HepG2 (cell line): ENCODE measurements at regions not wholly inside any gene's neighbourhood (a gene's known extent, or its start where the extent isn't known, plus 50 kb on each side); places are given as distances from the start of the nearest gene placed in this dataset.

Source experiments
- ATAC-seq: fragments of 200-7000 bp; cut with Tn5 transposase; 3 replicates; pipeline ENCODE4 v1.9.1; 2020; ENCODE audit warnings: mild to moderate bottlenecking, moderate library complexity
- BruUV-seq: library from RNA; stranded (reverse); fragments of 400-500 nt; replicated peaks from 2 replicates; lab custom pipeline; 2021; lab: Mats Ljungman, UMichigan
- CTCF ChIA-PET: fragments of 300-600 bp; formaldehyde crosslinking; extraction: SDS; loops from one replicate; lab custom pipeline; 2021; ENCODE audit warnings: low total read pairs, inconsistent platforms, low intra/inter-chr PET ratio; lab: Yijun Ruan, JAX
- POLR2A ChIA-PET: fragments of 350-600 bp; sonication (Branson Sonifier 250); formaldehyde crosslinking; loops from one replicate; lab custom pipeline; 2020; ENCODE audit warnings: antibody characterized with exemption, inconsistent platforms; lab: Yijun Ruan, JAX
- DNase-seq: peaks from one replicate; pipeline ENCODE4 v3.0.0-alpha.2; 2015; ENCODE audit warnings: low spot score
- FAIRE-seq: peaks from 3 replicates; lab custom pipeline; 2011; peaks lifted over from hg19 to GRCh38; lab: Jason Lieb, UNC
- H2AFZ ChIP-seq: one replicate; pipeline ENCODE4 v1.6.1; 2011; ENCODE audit warnings: low read length, inconsistent platforms
- H3K27ac ChIP-seq: fragments of 300-600 bp; 3 replicates; pipeline ENCODE4 v1.8.0; 2011; ENCODE audit warnings: mixed run types, mild to moderate bottlenecking, mixed read lengths, low read length, inconsistent platforms; ENCODE audit not compliant: insufficient read depth; ENCODE audit errors: extremely low read length
- H3K27me3 ChIP-seq, 2 experiments: fragments of 200-600 bp in 1 of 2; 2 replicates in 1 of 2; 3 replicates in 1 of 2; pipeline versions ENCODE4 v1.6.0 to v1.8.0; 2011; ENCODE audit warnings: low read length in 2 of 2, mild to moderate bottlenecking in 2 of 2, moderate library complexity in 2 of 2, inconsistent platforms in 1 of 2; ENCODE audit not compliant: insufficient read depth in 2 of 2, control insufficient read depth in 1 of 2
- H3K36me3 ChIP-seq, 2 experiments: fragments of 200-600 bp in 1 of 2; replicated peaks in 1 of 2; 2 replicates in 1 of 2; 3 replicates in 1 of 2; pipeline versions ENCODE4 v1.5.1 to v1.8.0; 2011; ENCODE audit warnings: low read length in 2 of 2, inconsistent platforms in 1 of 2; ENCODE audit not compliant: insufficient read depth in 2 of 2, control insufficient read depth in 1 of 2
- H3K4me1 ChIP-seq: 2 replicates; pipeline ENCODE4 v1.5.1; 2012; ENCODE audit warnings: low read length, inconsistent platforms; ENCODE audit not compliant: insufficient read depth
- H3K4me2 ChIP-seq: 2 replicates; pipeline ENCODE4 v1.6.0; 2011; ENCODE audit warnings: low read depth, low read length, inconsistent platforms
- H3K4me3 ChIP-seq, 3 experiments: fragments of 200-600 bp in 1 of 3; sonication (generic), shearing (Covaris generic) in 1 of 3; replicated peaks in 1 of 3; 2 replicates each; pipeline ENCODE4 v1.5.1; 2011 to 2016; ENCODE audit warnings: low read length in 3 of 3, inconsistent platforms in 2 of 3, low read depth in 2 of 3, mild to moderate bottlenecking in 2 of 3, control low read depth in 1 of 3, mixed read lengths in 1 of 3; ENCODE audit not compliant: insufficient read depth in 1 of 3
- H3K79me2 ChIP-seq: one replicate; pipeline ENCODE4 v1.6.1; 2011; ENCODE audit warnings: low read length, inconsistent platforms; ENCODE audit not compliant: insufficient read depth
- H3K9ac ChIP-seq: 2 replicates; pipeline ENCODE4 v1.6.0; 2011; ENCODE audit warnings: mild to moderate bottlenecking, low read depth, low read length, inconsistent platforms; ENCODE audit not compliant: insufficient read depth
- H3K9me3 ChIP-seq: 2 replicates; pipeline ENCODE4 v1.5.1; 2012; ENCODE audit warnings: mild to moderate bottlenecking, low read length
- H4K20me1 ChIP-seq: 2 replicates; pipeline ENCODE4 v1.6.0; 2011; ENCODE audit warnings: inconsistent platforms, mild to moderate bottlenecking, low read length, moderate library complexity; ENCODE audit not compliant: insufficient read depth
- CENPX ChIP-seq: sonication (generic); formaldehyde crosslinking; IDR thresholded peaks from 2 replicates; pipeline ENCODE4 v1.9.0; 2021; ENCODE audit warnings: mild to moderate bottlenecking, missing genetic modification reagents, moderate library complexity
- HNRNPH1 ChIP-seq: fragments of 200-400 bp; formaldehyde crosslinking; optimal IDR thresholded peaks from 2 replicates; pipeline ENCODE3; 2017; ENCODE audit warnings: mild to moderate bottlenecking, low read depth, low read length
- KDM5A ChIP-seq: fragments of 200-600 bp; sonication (generic); IDR thresholded peaks from 2 replicates; pipeline ENCODE4 v1.7.0; 2018; ENCODE audit warnings: antibody characterized with exemption, mild to moderate bottlenecking, low read length, borderline replicate concordance
- MTF2 ChIP-seq: sonication (generic); formaldehyde crosslinking; IDR thresholded peaks from 2 replicates; pipeline ENCODE4 v1.5.0; 2020; ENCODE audit warnings: missing genetic modification reagents, borderline replicate concordance
- MXD4 ChIP-seq: IDR thresholded peaks from 2 replicates; pipeline ENCODE4 v1.6.1; 2016; ENCODE audit warnings: mild to moderate bottlenecking, missing biosample characterization, missing genetic modification reagents
- SRY ChIP-seq: sonication (generic); formaldehyde crosslinking; IDR thresholded peaks from 2 replicates; pipeline ENCODE4 v1.8.0; 2022; ENCODE audit warnings: mild to moderate bottlenecking, missing genetic modification reagents
- SYNCRIP ChIP-seq: fragments of 200-400 bp; formaldehyde crosslinking; IDR thresholded peaks from 2 replicates; pipeline ENCODE4 v1.6.1; 2018; ENCODE audit warnings: mild to moderate bottlenecking, low read depth, low read length; ENCODE audit not compliant: insufficient read depth
- TRIM24 ChIP-seq: sonication (generic); formaldehyde crosslinking; IDR thresholded peaks from 2 replicates; pipeline ENCODE4 v1.8.0; 2022; ENCODE audit warnings: mild to moderate bottlenecking, missing genetic modification reagents
- ZBTB46 ChIP-seq: sonication (generic); formaldehyde crosslinking; IDR thresholded peaks from 2 replicates; pipeline ENCODE4 v1.4.0; 2020; ENCODE audit warnings: mild to moderate bottlenecking, missing genetic modification reagents, borderline replicate concordance
- ZNF788 ChIP-seq: sonication (generic); formaldehyde crosslinking; IDR thresholded peaks from 2 replicates; pipeline ENCODE4 v1.5.0; 2020; ENCODE audit warnings: mild to moderate bottlenecking, missing genetic modification reagents, borderline replicate concordance
- ZSCAN12 ChIP-seq: sonication (generic); formaldehyde crosslinking; IDR thresholded peaks from 2 replicates; pipeline ENCODE4 v1.9.0; 2021; ENCODE audit warnings: mild to moderate bottlenecking, missing genetic modification reagents
- ZSCAN22 ChIP-seq: sonication (generic); formaldehyde crosslinking; IDR thresholded peaks from 2 replicates; pipeline ENCODE4 v1.4.0; 2020; ENCODE audit warnings: mild to moderate bottlenecking, missing genetic modification reagents
- ZZZ3 ChIP-seq: sonication (generic); formaldehyde crosslinking; IDR thresholded peaks from 2 replicates; pipeline ENCODE4 v1.4.0; 2020; ENCODE audit warnings: missing genetic modification reagents, mild to moderate bottlenecking, borderline replicate concordance
- WGBS: methylation state at CpG from one replicate; pipeline ENCODE4 v1.1.6; 2017; ENCODE audit warnings: low lambda C conversion rate; 5-methylcytosine and 5-hydroxymethylcytosine counted together
- in situ Hi-C: cut with HindIII; loops from 2 replicates; pipeline ENCODE4 v1.10.0; 2017; ENCODE audit warnings: low pct_unique_long_range_greater_than_20kb; ENCODE audit not compliant: extremely low pct_ligation_motif_present
- intact Hi-C: fragments of 100-400 bp; cut with micrococcal nuclease; formaldehyde crosslinking; loops from one replicate; pipeline ENCODE4 v1.10.0; 2022; ENCODE audit not compliant: unreplicated experiment

GRCh38 chr5:62030326-62030725, 275.7 kb upstream of the KIF2A start:
- H3K9ac ChIP-seq, result no peak overlapping the region
- H3K9me3 ChIP-seq, result no peaks in the 10 kb centered on the region
- ATAC-seq, result no peak
- intact Hi-C loops (no loop called here), in situ Hi-C loops (no loop called here)
- no peaks in the 10 kb centered on the region for H3K36me3 ChIP-seq
- H3K4me2 ChIP-seq, result no peak overlapping the region
- no peak overlapping the region for H3K27ac ChIP-seq
- TF ChIP-seq MXD4 (CRISPR knock-in tag) (no peak), ZNF788 (CRISPR knock-in tag) (no peak), ZZZ3 (CRISPR knock-in tag) (no peak), CENPX (CRISPR knock-in tag) (no peak), KDM5A (no peak), TRIM24 (no peak), ZSCAN22 (CRISPR knock-in tag) (no peak), SYNCRIP (no peak), MTF2 (no peak), ZSCAN12 (no peak)
- 0% methylated on average over 2 of the region's 2 CpGs for WGBS
- POLR2A ChIA-PET, result no interaction called here
- H3K27me3 ChIP-seq, result no peaks in the 10 kb centered on the region
- H4K20me1 ChIP-seq, result no peaks in the 10 kb centered on the region
- H2AFZ ChIP-seq, result no peak overlapping the region
- CTCF ChIA-PET, result no interaction called here
- DNase-seq, result no peak
- H3K79me2 ChIP-seq, result no peaks in the 10 kb centered on the region
- H3K4me3 ChIP-seq, result no peak overlapping the region
- no peaks in the 10 kb centered on the region for H3K4me1 ChIP-seq
- no TSS peak for BruUV-seq
- no peak for FAIRE-seq

GRCh38 chr5:62038024-62038423, 268.0 kb upstream of the KIF2A start:
- H4K20me1 ChIP-seq, result no peaks in the 10 kb centered on the region
- H3K27ac ChIP-seq, result no peak overlapping the region
- H3K27me3 ChIP-seq, result no peaks in the 10 kb centered on the region; a peak in 1 of 5 replicates
- FAIRE-seq, result no peak
- no peak for DNase-seq
- H3K4me2 ChIP-seq, result no peak overlapping the region
- TF ChIP-seq ZBTB46 (CRISPR knock-in tag) (no peak), SRY (CRISPR knock-in tag) (no peak), HNRNPH1 (no peak)
- 0% methylated on average over 1 of the region's 1 CpG for WGBS
- in situ Hi-C loops, result no loop called here
- CTCF ChIA-PET, result no interaction called here
- H3K79me2 ChIP-seq, result no peaks in the 10 kb centered on the region
- POLR2A ChIA-PET, result no interaction called here
- intact Hi-C loops, result no loop called here
- ATAC-seq, result no peak
- H3K9me3 ChIP-seq, result no peaks in the 10 kb centered on the region
- H3K4me3 ChIP-seq, result no peak overlapping the region
- H2AFZ ChIP-seq, result no peak overlapping the region
- no peak overlapping the region for H3K9ac ChIP-seq
- BruUV-seq, result no TSS peak
- no peaks in the 10 kb centered on the region for H3K36me3 ChIP-seq
- H3K4me1 ChIP-seq, result no peaks in the 10 kb centered on the region
